Fibroblast of villous mesenchyme (primary cell): ENCODE measurements at regions not wholly inside any gene's neighbourhood (a gene's known extent, or its start where the extent isn't known, plus 50 kb on each side); places are given as distances from the start of the nearest gene placed in this dataset.

Experiments used
- DNase-seq: peaks from one replicate; pipeline ENCODE4 v3.0.0-alpha.2; 2010; ENCODE audit warnings: low read depth
- H3K4me3 ChIP-seq: 2 replicates; pipeline ENCODE4 v1.5.1; 2011; ENCODE audit warnings: low read depth, mild to moderate bottlenecking, low read length
- TF ChIP-seq, protein P1 (sequence below): IDR thresholded peaks from 2 replicates; pipeline ENCODE4 v1.5.1; 2012; ENCODE audit warnings: low read depth, mild to moderate bottlenecking, low read length; ENCODE audit not compliant: insufficient read depth

DNA sequence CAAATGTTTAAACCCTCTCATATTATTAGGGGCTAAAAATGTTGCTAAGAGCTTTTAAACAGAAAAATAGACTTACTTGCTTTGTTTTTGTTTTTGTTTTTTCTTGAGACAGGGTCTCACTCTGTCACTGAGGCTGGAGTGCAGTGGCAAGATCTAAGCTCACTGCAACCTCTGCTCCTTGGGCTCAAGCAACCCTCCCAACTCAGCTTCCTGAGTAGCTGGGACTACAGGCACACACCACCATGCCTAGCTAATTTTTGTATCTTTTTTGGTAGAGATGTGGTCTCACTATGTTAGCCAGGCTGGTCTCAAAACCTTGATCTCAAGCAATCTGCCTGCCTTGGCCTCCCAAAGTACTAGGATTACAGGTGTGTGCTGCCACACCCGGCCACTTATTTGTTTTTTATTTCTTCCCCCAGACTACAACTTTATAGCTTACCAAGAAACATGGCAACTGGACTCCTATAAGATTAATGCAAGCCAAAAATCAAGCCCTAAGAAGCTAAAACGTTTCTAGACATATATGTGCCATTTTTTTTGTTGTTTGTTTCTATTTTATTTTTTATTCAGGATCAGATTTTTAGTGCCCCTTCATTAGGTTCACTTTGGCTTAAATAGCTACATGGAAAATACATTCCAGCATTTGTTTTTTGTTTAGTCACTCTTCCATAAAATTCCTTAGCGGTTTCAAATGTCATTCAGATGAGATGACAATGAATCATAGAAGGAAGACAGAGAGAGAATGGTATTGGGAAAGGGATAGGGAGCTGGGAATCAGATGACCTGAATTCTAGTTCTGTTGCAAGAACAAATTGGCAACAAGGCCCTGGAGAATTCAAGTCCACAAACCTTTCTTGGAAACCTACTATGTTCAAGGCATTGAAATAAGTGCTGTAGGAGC lies 163.4 kb upstream of the MKLN1 start:
- DNase-seq, result peak; percentile 83
- TF ChIP-seq, protein P1, sequence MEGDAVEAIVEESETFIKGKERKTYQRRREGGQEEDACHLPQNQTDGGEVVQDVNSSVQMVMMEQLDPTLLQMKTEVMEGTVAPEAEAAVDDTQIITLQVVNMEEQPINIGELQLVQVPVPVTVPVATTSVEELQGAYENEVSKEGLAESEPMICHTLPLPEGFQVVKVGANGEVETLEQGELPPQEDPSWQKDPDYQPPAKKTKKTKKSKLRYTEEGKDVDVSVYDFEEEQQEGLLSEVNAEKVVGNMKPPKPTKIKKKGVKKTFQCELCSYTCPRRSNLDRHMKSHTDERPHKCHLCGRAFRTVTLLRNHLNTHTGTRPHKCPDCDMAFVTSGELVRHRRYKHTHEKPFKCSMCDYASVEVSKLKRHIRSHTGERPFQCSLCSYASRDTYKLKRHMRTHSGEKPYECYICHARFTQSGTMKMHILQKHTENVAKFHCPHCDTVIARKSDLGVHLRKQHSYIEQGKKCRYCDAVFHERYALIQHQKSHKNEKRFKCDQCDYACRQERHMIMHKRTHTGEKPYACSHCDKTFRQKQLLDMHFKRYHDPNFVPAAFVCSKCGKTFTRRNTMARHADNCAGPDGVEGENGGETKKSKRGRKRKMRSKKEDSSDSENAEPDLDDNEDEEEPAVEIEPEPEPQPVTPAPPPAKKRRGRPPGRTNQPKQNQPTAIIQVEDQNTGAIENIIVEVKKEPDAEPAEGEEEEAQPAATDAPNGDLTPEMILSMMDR, result no peak
- no peak overlapping the region for H3K4me3 ChIP-seq

DNA sequence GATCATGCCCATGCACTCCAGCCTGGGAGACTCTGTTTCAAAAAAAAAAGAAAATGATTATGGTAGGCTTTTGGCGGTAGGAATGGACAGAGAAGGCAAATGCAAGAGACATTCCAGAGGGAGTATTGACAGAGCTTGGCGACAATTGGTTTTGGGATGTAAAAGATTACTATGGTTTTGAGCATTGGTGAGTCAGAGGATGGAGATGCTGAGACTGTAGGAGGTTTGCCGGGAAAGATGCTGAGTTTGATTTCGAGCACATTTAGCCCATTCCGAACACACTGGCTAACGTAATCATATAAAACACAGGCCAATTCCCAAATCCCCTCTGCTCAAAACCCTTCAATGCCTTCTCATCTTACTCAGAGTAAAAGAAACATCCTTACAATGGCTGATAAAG lies 161.6 kb upstream of the MKLN1 start:
- DNase-seq, result no peak
- H3K4me3 ChIP-seq, result no peak overlapping the region
- TF ChIP-seq, protein P1, result no peak

DNA sequence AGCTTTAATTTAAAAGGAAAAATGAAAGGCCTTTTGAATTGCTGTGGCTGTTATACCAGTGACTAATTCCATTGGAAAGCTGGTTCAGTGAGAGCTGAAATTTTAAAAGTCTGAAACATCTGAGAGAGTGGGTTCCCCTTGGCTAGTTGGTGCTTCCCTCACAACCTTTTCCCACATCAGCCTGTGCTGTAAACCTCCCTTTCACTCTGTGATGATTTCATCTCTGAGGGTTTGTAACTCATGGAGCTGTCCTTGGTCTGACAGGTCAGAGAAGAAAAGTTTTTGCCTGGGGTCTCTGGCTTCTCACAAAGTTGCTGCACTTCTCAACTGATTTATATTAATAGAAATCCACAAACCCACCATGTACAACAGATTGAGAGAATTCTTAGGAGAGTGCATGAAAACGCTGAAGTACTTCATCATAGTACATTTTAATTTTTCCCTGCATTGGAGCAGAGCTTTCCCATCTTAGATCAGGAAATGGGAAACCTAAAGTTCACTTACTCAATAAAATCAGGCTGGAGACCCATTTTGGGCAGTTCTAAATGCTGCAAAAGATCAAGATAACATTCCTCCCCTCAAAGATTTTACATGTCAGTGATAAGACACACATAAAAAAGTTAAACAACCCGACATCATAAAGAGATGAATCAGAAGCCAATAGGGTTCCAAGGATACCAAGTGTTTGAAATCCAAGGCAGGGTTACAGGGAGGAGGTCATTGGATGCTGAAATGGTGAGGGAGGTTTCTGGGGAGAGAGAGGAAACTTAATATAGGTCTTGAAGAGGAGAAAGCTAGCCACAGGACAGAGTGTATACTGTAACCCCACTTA lies 157.0 kb upstream of the MKLN1 start:
- no peak overlapping the region for H3K4me3 ChIP-seq
- TF ChIP-seq, protein P1, result no peak
- DNase-seq, result peak; percentile 51

DNA sequence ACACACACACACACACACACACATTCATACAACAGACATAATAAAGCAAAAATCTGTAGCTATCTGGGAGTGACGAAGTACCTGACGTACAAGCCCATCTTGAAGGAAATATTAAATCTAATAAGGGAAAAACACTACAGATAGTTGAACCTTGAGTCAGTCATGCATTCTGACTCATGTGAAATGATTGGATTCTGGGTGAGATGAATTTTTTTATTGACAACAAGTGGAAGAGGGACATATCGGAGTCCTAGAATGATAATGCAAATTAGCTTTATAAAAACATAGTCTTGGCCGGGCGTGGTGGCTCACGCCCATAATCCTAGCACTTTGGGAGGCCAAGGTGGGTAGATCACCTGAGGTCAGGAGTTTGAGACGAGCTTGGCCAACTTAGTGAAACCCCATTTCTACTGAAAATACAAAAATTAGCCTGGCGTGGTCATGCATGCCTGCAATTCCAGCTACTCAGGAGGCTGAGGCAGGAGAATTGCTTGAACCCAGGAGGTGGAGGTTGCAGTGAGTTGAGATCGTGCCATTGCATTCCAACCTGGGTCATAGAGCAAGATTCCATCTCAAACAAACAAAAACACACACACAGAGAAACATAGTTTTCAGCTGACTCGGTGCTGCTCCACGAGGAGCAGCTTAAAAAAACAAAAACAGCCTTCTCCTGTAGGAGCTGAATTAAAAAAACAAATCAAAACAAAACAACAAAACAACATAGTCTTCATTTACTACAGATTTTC lies 154.4 kb upstream of the MKLN1 start:
- TF ChIP-seq, protein P1, result no peak
- no peak overlapping the region for H3K4me3 ChIP-seq
- peak; percentile 71 for DNase-seq

DNA sequence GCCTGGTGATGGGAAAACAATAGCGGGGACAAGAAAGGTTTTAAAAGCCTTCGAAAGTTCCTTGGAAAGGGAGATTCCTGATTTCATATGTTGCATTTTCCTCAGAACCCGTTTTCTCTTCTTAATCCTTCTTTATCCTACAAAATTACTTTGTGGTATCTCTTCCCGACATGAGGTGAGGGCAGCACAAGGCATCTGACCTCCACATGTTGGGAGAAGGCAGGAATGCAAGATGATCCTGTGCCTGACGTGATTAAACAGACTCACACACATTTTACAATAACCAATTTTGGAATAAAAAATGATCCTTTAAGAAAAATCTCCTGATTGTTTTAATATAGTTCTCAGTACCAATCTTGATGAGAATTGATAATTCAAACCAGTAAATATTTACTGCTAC lies 153.3 kb upstream of the MKLN1 start:
- TF ChIP-seq, protein P1, result no peak
- peak; percentile 58 for DNase-seq

DNA sequence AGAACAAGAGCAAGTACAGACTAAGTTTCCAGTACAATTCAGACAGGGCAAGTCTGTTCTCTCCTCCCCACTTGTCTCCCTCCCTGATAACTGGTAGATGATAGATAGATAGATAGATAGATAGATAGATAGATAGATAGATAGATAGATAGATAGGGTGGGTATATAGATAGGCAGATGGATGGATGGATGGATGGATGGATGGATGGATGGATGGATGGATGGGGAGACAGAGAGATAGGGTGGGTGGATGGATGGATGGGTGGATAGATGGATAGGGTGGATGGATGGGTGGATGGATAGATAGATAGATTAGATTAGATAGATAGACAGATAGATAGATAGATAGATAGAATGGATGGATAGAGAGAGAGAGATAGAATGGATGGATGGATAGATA lies 152.8 kb upstream of the MKLN1 start:
- TF ChIP-seq, protein P1, result no peak
- no peak overlapping the region for H3K4me3 ChIP-seq
- no peak for DNase-seq

More for the DNA sequence above, 153.3 kb upstream of the MKLN1 start:
- H3K4me3 ChIP-seq, result no peak overlapping the region
